H1 (cell line): ENCODE measurements at regions not wholly inside any gene's neighbourhood (a gene's known extent, or its start where the extent isn't known, plus 50 kb on each side); places are given as distances from the start of the nearest gene placed in this dataset.

ENCODE experiments used
- RXRA ChIP-seq: IDR thresholded peaks from 2 replicates; pipeline ENCODE4 v1.6.1; 2011; ENCODE audit warnings: low read depth, mild to moderate bottlenecking, low read length, moderate library complexity; ENCODE audit not compliant: insufficient read depth

- no peak for TF ChIP-seq RXRA
- TF ChIP-seq, all 59 proteins: peak for 0
Observed at GRCh38 chr10:129111922-129112321, 355.1 kb upstream of the MGMT start (continued).
